ENCODE measurements at regions not wholly inside any gene's neighbourhood (a gene's known extent, or its start where the extent isn't known, plus 50 kb on each side); places are given as distances from the start of the nearest gene placed in this dataset.
"Not testable (repeated sequence)": the region's sequence is repeated elsewhere in the genome, so short reads cannot be mapped to it uniquely, and the experiment has no call there.

DNA sequence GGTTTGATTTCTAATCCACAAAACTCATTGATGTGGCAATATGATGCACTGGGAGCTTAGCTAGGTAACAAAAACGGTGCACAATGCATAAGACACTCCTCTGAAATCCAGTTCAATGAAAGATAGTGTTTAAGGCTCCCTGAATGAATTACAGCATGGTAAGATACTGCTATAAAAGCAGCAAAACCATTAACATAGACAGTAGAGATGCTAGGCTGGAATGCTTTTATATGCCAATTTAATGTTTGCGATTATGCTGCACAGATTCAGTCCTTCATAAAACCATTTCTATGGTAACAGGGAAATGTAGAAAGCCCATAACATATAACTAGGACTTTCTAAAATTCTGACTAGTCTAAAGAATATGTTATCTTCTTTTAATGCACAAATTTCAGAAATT lies 180.8 kb upstream of the NUDT12 start:
- no peak overlapping the region for H3K4me2 ChIP-seq (ENCODE audit: low read length)
- no peaks in the 10 kb centered on the region for H3K9me3 ChIP-seq (ENCODE audit: insufficient read depth, low read length)
- no peak overlapping the region for H3K4me3 ChIP-seq (ENCODE audit: low read length)
- no peak for TF ChIP-seq EZH2phosphoT487 (IDR thresholded peaks at IDR 0.05; ENCODE audit: low read depth)
- TF ChIP-seq, protein P1, sequence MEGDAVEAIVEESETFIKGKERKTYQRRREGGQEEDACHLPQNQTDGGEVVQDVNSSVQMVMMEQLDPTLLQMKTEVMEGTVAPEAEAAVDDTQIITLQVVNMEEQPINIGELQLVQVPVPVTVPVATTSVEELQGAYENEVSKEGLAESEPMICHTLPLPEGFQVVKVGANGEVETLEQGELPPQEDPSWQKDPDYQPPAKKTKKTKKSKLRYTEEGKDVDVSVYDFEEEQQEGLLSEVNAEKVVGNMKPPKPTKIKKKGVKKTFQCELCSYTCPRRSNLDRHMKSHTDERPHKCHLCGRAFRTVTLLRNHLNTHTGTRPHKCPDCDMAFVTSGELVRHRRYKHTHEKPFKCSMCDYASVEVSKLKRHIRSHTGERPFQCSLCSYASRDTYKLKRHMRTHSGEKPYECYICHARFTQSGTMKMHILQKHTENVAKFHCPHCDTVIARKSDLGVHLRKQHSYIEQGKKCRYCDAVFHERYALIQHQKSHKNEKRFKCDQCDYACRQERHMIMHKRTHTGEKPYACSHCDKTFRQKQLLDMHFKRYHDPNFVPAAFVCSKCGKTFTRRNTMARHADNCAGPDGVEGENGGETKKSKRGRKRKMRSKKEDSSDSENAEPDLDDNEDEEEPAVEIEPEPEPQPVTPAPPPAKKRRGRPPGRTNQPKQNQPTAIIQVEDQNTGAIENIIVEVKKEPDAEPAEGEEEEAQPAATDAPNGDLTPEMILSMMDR (IDR thresholded peaks at IDR 0.05; ENCODE audit: low read depth, low read length), result no peak
- H4K20me1 ChIP-seq (ENCODE audit: insufficient read depth, low read length), result no peaks in the 10 kb centered on the region
- H3K79me2 ChIP-seq (ENCODE audit: low read length), result no peaks in the 10 kb centered on the region
- H3K27ac ChIP-seq (ENCODE audit: low read length), result no peak overlapping the region
- H3K36me3 ChIP-seq (replicated peaks; ENCODE audit: low read depth, low read length), result no peaks in the 10 kb centered on the region
- no peaks in the 10 kb centered on the region for H3K27me3 ChIP-seq (ENCODE audit: low read depth, low read length)
- H3K4me1 ChIP-seq (ENCODE audit: low read length), result no peaks in the 10 kb centered on the region
- no peak overlapping the region for H3K9ac ChIP-seq (ENCODE audit: low read length)
- H2AFZ ChIP-seq (ENCODE audit: low read depth, low read length), result no peak overlapping the region

DNA sequence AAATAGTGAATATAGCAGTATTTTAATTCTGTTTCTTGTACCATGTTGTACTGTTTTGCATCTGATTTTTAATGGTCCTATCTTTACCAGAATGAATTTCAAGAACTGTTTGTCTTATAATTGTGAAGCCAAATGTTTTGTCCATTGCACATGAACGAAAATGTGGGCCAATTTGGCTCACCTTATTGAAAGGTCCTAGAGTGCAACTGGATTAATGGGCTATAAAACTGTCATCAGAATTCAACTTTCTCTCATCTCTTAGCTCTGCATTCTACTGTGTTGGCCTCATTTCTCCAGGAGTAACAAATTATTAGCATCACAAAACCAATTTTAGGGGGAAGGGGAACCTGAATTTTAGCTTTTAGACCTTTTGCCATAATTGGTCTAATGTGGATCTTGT lies 179.4 kb upstream of the NUDT12 start:
- H3K4me3 ChIP-seq (ENCODE audit: low read length), result no peak overlapping the region
- H3K4me2 ChIP-seq (ENCODE audit: low read length), result no peak overlapping the region
- H3K79me2 ChIP-seq (ENCODE audit: low read length), result no peaks in the 10 kb centered on the region
- H3K9ac ChIP-seq (ENCODE audit: low read length), result no peak overlapping the region
- no peak overlapping the region for H3K27ac ChIP-seq (ENCODE audit: low read length)
- H3K4me1 ChIP-seq (ENCODE audit: low read length), result no peaks in the 10 kb centered on the region
- H3K27me3 ChIP-seq (ENCODE audit: low read depth, low read length), result no peaks in the 10 kb centered on the region
- H4K20me1 ChIP-seq (ENCODE audit: insufficient read depth, low read length), result no peaks in the 10 kb centered on the region
- no peak for TF ChIP-seq EZH2phosphoT487 (IDR thresholded peaks at IDR 0.05; ENCODE audit: low read depth)
- TF ChIP-seq, protein P1 (IDR thresholded peaks at IDR 0.05; ENCODE audit: low read depth, low read length), result no peak
- H3K36me3 ChIP-seq (replicated peaks; ENCODE audit: low read depth, low read length), result no peaks in the 10 kb centered on the region
- no peaks in the 10 kb centered on the region for H3K9me3 ChIP-seq (ENCODE audit: insufficient read depth, low read length)
- H2AFZ ChIP-seq (ENCODE audit: low read depth, low read length), result no peak overlapping the region

DNA sequence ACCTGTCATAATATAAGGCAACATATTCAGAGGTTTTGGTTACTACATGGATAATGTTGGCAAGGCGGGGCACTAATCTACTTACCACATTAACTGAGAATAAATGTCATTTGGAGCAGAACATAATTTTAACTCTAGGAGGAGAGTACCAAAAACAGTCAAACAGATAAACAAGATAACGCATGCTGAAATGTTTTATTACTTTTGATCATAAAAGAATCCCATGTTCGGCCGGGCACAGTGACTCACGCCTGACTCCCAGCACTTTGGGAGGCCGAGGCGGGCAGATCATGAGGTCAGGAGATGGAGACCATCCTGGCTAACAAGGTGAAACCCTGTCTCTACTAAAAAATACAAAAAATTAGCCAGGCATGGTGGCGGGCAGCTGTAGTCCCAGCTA lies 173.8 kb upstream of the NUDT12 start:
- H3K9me3 ChIP-seq (ENCODE audit: insufficient read depth, low read length); H2AFZ ChIP-seq (ENCODE audit: low read depth, low read length); H4K20me1 ChIP-seq (ENCODE audit: insufficient read depth, low read length); H3K4me1 ChIP-seq (ENCODE audit: low read length); H3K4me3 ChIP-seq (ENCODE audit: low read length); H3K27me3 ChIP-seq (ENCODE audit: low read depth, low read length); H3K27ac ChIP-seq (ENCODE audit: low read length); H3K36me3 ChIP-seq (replicated peaks; ENCODE audit: low read depth, low read length); H3K79me2 ChIP-seq (ENCODE audit: low read length); H3K9ac ChIP-seq (ENCODE audit: low read length); H3K4me2 ChIP-seq (ENCODE audit: low read length): not testable (repeated sequence)

DNA sequence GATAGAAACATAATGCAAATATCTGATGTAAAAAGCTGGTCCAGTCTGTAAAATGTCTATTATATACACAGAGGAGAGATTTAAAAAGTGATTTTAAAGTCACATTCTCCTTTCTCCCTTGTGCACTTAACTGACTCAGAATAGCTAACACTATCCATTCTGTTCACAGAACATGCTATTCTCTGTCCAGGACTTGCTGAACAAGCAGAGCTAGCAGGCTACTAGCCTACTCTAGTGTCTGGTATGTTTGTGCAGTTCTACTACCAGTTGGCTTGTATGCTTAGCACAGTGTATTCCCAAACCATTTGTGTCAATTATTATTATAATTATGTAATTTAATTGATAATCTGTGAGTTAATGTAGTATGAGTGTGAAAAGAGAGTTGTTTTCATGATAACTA lies 161.7 kb upstream of the NUDT12 start:
- no peak overlapping the region for H3K4me3 ChIP-seq (ENCODE audit: low read length)
- no peak overlapping the region for H2AFZ ChIP-seq (ENCODE audit: low read depth, low read length)
- H3K4me2 ChIP-seq (ENCODE audit: low read length), result no peak overlapping the region
- no peaks in the 10 kb centered on the region for H3K79me2 ChIP-seq (ENCODE audit: low read length)
- H4K20me1 ChIP-seq (ENCODE audit: insufficient read depth, low read length), result no peaks in the 10 kb centered on the region
- H3K27me3 ChIP-seq (ENCODE audit: low read depth, low read length), result no peaks in the 10 kb centered on the region
- TF ChIP-seq, protein P1 (IDR thresholded peaks at IDR 0.05; ENCODE audit: low read depth, low read length), result no peak
- TF ChIP-seq EZH2phosphoT487 (IDR thresholded peaks at IDR 0.05; ENCODE audit: low read depth), result no peak
- no peaks in the 10 kb centered on the region for H3K36me3 ChIP-seq (replicated peaks; ENCODE audit: low read depth, low read length)
- H3K9me3 ChIP-seq (ENCODE audit: insufficient read depth, low read length), result no peaks in the 10 kb centered on the region
- no peak overlapping the region for H3K27ac ChIP-seq (ENCODE audit: low read length)
- no peaks in the 10 kb centered on the region for H3K4me1 ChIP-seq (ENCODE audit: low read length)
- H3K9ac ChIP-seq (ENCODE audit: low read length), result no peak overlapping the region

DNA sequence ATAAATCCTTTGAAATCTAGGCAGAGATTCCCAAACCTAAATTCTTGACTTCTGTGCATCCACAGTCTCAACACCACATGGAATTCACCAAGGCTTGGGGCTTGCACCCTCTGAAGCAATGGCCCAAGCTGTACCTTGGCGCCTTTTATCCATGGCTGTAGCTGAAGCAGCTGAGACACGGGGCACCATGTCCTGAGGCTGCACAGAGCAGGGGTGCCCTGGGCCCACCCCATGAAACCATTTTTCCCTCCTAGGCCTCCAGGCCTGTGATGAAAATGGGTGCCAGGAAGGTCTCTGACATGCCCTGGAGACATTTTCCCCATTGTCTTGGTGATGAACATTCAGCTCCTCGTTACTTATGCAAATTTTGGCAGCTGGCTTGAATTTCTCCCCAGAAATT lies 158.6 kb upstream of the NUDT12 start:
- no peaks in the 10 kb centered on the region for H4K20me1 ChIP-seq (ENCODE audit: insufficient read depth, low read length)
- H3K9ac ChIP-seq (ENCODE audit: low read length), result no peak overlapping the region
- no peaks in the 10 kb centered on the region for H3K79me2 ChIP-seq (ENCODE audit: low read length)
- no peaks in the 10 kb centered on the region for H3K36me3 ChIP-seq (replicated peaks; ENCODE audit: low read depth, low read length)
- no peak overlapping the region for H2AFZ ChIP-seq (ENCODE audit: low read depth, low read length)
- H3K27ac ChIP-seq (ENCODE audit: low read length), result no peak overlapping the region
- no peaks in the 10 kb centered on the region for H3K4me1 ChIP-seq (ENCODE audit: low read length)
- H3K9me3 ChIP-seq (ENCODE audit: insufficient read depth, low read length), result no peaks in the 10 kb centered on the region
- H3K4me2 ChIP-seq (ENCODE audit: low read length), result no peak overlapping the region
- no peak for TF ChIP-seq EZH2phosphoT487 (IDR thresholded peaks at IDR 0.05; ENCODE audit: low read depth)
- TF ChIP-seq, protein P1 (IDR thresholded peaks at IDR 0.05; ENCODE audit: low read depth, low read length), result no peak
- H3K27me3 ChIP-seq (ENCODE audit: low read depth, low read length), result no peaks in the 10 kb centered on the region
- no peak overlapping the region for H3K4me3 ChIP-seq (ENCODE audit: low read length)
